DND-41 (cell line): ENCODE measurements at regions not wholly inside any gene's neighbourhood (a gene's known extent, or its start where the extent isn't known, plus 50 kb on each side); places are given as distances from the start of the nearest gene placed in this dataset.

ENCODE experiments used
- EZH2 ChIP-seq: IDR thresholded peaks from 3 replicates; pipeline ENCODE4 v1.6.1; 2012; ENCODE audit warnings: borderline replicate concordance, low read depth, mild to moderate bottlenecking, moderate library complexity, low read length, inconsistent platforms; ENCODE audit not compliant: severe bottlenecking
- TF ChIP-seq, protein P1 (sequence below): IDR thresholded peaks from 2 replicates; pipeline ENCODE4 v1.5.1; 2012; ENCODE audit warnings: borderline replicate concordance, low read length, moderate library complexity, mild to moderate bottlenecking; ENCODE audit not compliant: poor library complexity, severe bottlenecking; ENCODE audit errors: extremely low read depth

DNA sequence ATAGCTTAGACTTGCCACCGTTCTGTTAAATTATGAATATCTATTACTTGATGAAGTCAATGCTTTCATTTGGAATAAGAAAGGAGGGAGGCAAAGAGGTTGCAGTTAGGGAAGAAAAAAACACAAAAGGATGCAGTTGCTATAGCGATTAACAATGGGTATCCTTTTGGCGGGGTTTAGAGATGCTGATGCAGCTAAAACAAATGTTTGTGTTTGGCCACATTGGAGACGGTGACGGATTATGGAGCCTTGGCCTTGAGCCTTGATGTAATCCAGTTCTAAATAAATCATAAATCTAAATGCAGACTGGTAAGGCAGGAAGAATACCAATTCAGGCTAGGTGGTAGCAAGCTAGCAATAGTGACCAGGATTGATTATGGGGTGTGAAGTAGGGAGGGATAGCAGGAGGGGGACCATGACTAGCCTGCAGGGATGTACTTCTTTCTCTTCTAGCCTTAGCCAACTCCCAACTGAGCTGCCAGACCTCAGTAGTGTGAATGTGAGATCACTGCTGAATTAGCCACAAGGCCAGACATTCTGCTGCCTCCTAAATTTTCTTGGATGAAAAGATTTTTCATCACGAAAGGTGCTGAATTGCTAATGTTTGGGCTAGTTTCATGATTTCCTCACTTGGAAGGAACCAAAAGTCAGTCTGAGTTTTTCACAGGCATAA is 160.3 kb downstream of the TLR4 start:
- TF ChIP-seq EZH2, result no peak
- TF ChIP-seq, protein P1, sequence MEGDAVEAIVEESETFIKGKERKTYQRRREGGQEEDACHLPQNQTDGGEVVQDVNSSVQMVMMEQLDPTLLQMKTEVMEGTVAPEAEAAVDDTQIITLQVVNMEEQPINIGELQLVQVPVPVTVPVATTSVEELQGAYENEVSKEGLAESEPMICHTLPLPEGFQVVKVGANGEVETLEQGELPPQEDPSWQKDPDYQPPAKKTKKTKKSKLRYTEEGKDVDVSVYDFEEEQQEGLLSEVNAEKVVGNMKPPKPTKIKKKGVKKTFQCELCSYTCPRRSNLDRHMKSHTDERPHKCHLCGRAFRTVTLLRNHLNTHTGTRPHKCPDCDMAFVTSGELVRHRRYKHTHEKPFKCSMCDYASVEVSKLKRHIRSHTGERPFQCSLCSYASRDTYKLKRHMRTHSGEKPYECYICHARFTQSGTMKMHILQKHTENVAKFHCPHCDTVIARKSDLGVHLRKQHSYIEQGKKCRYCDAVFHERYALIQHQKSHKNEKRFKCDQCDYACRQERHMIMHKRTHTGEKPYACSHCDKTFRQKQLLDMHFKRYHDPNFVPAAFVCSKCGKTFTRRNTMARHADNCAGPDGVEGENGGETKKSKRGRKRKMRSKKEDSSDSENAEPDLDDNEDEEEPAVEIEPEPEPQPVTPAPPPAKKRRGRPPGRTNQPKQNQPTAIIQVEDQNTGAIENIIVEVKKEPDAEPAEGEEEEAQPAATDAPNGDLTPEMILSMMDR, result no peak
